ENCODE measurements at regions not wholly inside any gene's neighbourhood (a gene's known extent, or its start where the extent isn't known, plus 50 kb on each side); places are given as distances from the start of the nearest gene placed in this dataset.

- Histone ChIP-seq H3K9ac (ENCODE audit: insufficient read depth in 1 of 2, low read depth in 2 of 2, low read length in 2 of 2) (no peak overlapping the region), H3K36me3 (ENCODE audit: control insufficient read depth, insufficient read depth, low read length) (no peaks in the 10 kb centered on the region), H3K27ac (ENCODE audit: extremely low read depth, low read depth, low read length) (no peak overlapping the region), H4K20me1 (replicated peaks; ENCODE audit: control insufficient read depth, insufficient read depth, low read length) (no peaks in the 10 kb centered on the region), H3K4me1 (replicated peaks in 1 of 2; ENCODE audit: control insufficient read depth in 2 of 2, insufficient read depth in 2 of 2, low read length in 2 of 2) (no peaks in the 10 kb centered on the region), H3K9me3 (replicated peaks; ENCODE audit: control insufficient read depth, insufficient read depth, low read depth, low read length) (no peaks in the 10 kb centered on the region), H3K79me2 (ENCODE audit: control insufficient read depth, insufficient read depth, low read length) (no peaks in the 10 kb centered on the region), H3K27me3 (ENCODE audit: control insufficient read depth in 2 of 2, insufficient read depth in 2 of 2, low read length in 2 of 2) (no peaks in the 10 kb centered on the region), H2AFZ (ENCODE audit: low read depth, low read length) (no peak overlapping the region), H3K4me3 (no peak overlapping the region), H3K4me2 (ENCODE audit: insufficient read depth, low read length) (no peak overlapping the region), H3K9me1 (ENCODE audit: control insufficient read depth, insufficient read depth, low read length) (no peaks in the 10 kb centered on the region)
- ATAC-seq (no peak), FAIRE-seq (no peak), DNase-seq (ENCODE audit: extremely low read depth in 1 of 4, low spot score in 3 of 4) (no peak)
- ChIA-PET CTCF (ENCODE audit: low intra/inter-chr PET ratio) (no interaction called here), POLR2A (no interaction called here)
- in situ Hi-C loops (cut with MboI) (no loop called here), intact Hi-C loops (cut with micrococcal nuclease) (no loop called here)
- WGBS (ENCODE audit: insufficient coverage, low coverage, missing lambda C conversion rate): 1% methylated on average over 15 of the region's 15 CpGs
- BruUV-seq (replicated peaks): no TSS peak
- TF ChIP-seq PRPF4 (IDR thresholded peaks at IDR 0.05; ENCODE audit: insufficient read depth, low read depth, low read length, poor library complexity, severe bottlenecking): no peak
- no peak for TF ChIP-seq U2AF2 (optimal IDR thresholded peaks at IDR 0.05; ENCODE audit: low read depth, low read length)
- TF ChIP-seq CXXC5 (CRISPR knock-in tag; IDR thresholded peaks at IDR 0.05): no peak
- TF ChIP-seq ZNF668 (CRISPR knock-in tag; IDR thresholded peaks at IDR 0.05): no peak
- no peak for TF ChIP-seq ZNF586 (CRISPR knock-in tag; conservative IDR thresholded peaks at IDR 0.05)
- TF ChIP-seq ARHGAP35 (IDR thresholded peaks at IDR 0.05; ENCODE audit: partially characterized antibody): no peak
- no peak for TF ChIP-seq E2F3 (CRISPR knock-in tag; IDR thresholded peaks at IDR 0.05)
- TF ChIP-seq ZNF318 (IDR thresholded peaks at IDR 0.05; ENCODE audit: borderline replicate concordance in 1 of 2, low read depth in 1 of 2): no peak
- no peak for TF ChIP-seq LARP7 (IDR thresholded peaks at IDR 0.05)
These were observed 81.8 kb upstream of the KCNJ3 start for GRCh38 chr2:154616659-154617058.

Measured in K562 (cell line).